ENCODE measurements at regions not wholly inside any gene's neighbourhood (a gene's known extent, or its start where the extent isn't known, plus 50 kb on each side); places are given as distances from the start of the nearest gene placed in this dataset.

DNA sequence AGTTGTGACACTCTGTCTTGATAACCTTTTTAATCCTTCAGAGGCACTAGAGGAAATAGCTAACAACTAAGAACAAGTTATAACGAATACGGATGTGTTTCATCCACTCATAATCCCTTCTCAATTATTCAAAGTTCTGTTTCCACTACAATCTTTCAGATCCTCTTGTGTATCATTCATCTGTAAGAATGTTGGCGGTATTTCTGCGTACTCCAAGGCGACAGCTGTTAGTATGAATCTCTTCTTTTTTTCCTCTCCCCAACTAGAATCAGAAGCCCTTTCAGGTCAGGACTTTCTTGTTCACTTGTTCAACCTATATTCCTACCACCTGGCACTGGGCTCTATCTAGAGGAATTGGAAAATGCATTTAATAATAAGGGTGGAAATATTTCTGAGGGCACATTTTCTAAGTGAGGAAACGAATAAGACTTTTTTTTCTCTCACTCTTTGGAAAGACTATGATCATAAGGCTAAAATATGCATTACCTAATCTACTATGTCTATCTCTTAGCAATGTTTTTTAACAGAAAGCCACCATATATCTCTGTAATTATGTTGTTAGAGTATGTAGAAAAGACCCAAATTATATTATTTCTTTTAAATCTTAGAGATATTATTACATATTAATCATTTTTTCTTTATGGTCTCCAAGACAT lies 492.9 kb downstream of the PCDH20 start (continued):
- TF ChIP-seq, protein P1, sequence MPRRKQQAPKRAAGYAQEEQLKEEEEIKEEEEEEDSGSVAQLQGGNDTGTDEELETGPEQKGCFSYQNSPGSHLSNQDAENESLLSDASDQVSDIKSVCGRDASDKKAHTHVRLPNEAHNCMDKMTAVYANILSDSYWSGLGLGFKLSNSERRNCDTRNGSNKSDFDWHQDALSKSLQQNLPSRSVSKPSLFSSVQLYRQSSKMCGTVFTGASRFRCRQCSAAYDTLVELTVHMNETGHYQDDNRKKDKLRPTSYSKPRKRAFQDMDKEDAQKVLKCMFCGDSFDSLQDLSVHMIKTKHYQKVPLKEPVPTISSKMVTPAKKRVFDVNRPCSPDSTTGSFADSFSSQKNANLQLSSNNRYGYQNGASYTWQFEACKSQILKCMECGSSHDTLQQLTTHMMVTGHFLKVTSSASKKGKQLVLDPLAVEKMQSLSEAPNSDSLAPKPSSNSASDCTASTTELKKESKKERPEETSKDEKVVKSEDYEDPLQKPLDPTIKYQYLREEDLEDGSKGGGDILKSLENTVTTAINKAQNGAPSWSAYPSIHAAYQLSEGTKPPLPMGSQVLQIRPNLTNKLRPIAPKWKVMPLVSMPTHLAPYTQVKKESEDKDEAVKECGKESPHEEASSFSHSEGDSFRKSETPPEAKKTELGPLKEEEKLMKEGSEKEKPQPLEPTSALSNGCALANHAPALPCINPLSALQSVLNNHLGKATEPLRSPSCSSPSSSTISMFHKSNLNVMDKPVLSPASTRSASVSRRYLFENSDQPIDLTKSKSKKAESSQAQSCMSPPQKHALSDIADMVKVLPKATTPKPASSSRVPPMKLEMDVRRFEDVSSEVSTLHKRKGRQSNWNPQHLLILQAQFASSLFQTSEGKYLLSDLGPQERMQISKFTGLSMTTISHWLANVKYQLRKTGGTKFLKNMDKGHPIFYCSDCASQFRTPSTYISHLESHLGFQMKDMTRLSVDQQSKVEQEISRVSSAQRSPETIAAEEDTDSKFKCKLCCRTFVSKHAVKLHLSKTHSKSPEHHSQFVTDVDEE (CRISPR knock-in tag; IDR thresholded peaks at IDR 0.05) = no peak
- TF ChIP-seq, protein P2, sequence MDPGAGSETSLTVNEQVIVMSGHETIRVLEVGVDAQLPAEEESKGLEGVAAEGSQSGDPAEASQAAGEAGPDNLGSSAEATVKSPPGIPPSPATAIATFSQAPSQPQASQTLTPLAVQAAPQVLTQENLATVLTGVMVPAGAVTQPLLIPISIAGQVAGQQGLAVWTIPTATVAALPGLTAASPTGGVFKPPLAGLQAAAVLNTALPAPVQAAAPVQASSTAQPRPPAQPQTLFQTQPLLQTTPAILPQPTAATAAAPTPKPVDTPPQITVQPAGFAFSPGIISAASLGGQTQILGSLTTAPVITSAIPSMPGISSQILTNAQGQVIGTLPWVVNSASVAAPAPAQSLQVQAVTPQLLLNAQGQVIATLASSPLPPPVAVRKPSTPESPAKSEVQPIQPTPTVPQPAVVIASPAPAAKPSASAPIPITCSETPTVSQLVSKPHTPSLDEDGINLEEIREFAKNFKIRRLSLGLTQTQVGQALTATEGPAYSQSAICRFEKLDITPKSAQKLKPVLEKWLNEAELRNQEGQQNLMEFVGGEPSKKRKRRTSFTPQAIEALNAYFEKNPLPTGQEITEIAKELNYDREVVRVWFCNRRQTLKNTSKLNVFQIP (CRISPR knock-in tag; IDR thresholded peaks at IDR 0.05; ENCODE audit: borderline replicate concordance, low read depth) = no peak
- TF ChIP-seq ZFP30 (CRISPR knock-in tag; IDR thresholded peaks at IDR 0.05) = no peak
- no peak for TF ChIP-seq RARB (CRISPR knock-in tag; IDR thresholded peaks at IDR 0.05)

GRCh38 chr13:60893801-60894200 lies 496.8 kb downstream of the TDRD3 start:
- TF ChIP-seq, protein P2 (CRISPR knock-in tag; IDR thresholded peaks at IDR 0.05; ENCODE audit: borderline replicate concordance, low read depth) = no peak
- TF ChIP-seq, protein P3, sequence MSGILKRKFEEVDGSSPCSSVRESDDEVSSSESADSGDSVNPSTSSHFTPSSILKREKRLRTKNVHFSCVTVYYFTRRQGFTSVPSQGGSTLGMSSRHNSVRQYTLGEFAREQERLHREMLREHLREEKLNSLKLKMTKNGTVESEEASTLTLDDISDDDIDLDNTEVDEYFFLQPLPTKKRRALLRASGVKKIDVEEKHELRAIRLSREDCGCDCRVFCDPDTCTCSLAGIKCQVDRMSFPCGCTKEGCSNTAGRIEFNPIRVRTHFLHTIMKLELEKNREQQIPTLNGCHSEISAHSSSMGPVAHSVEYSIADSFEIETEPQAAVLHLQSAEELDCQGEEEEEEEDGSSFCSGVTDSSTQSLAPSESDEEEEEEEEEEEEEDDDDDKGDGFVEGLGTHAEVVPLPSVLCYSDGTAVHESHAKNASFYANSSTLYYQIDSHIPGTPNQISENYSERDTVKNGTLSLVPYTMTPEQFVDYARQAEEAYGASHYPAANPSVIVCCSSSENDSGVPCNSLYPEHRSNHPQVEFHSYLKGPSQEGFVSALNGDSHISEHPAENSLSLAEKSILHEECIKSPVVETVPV (CRISPR knock-in tag; IDR thresholded peaks at IDR 0.05) = no peak
- TF ChIP-seq ESRRG (CRISPR knock-in tag; IDR thresholded peaks at IDR 0.05) (no peak), RARB (CRISPR knock-in tag; IDR thresholded peaks at IDR 0.05) (no peak), PPARA (CRISPR knock-in tag; IDR thresholded peaks at IDR 0.05; ENCODE audit: borderline replicate concordance) (no peak), CREB5 (CRISPR knock-in tag; IDR thresholded peaks at IDR 0.05; ENCODE audit: low read depth) (no peak), TOX (CRISPR knock-in tag; IDR thresholded peaks at IDR 0.05; ENCODE audit: borderline replicate concordance) (no peak), ZNF8 (CRISPR knock-in tag; IDR thresholded peaks at IDR 0.05) (no peak), TCF4 (CRISPR knock-in tag; IDR thresholded peaks at IDR 0.05; ENCODE audit: borderline replicate concordance) (no peak), ZFP30 (CRISPR knock-in tag; IDR thresholded peaks at IDR 0.05) (no peak), ZFP3 (CRISPR knock-in tag; IDR thresholded peaks at IDR 0.05) (no peak), BACH2 (CRISPR knock-in tag; IDR thresholded peaks at IDR 0.05; ENCODE audit: borderline replicate concordance) (no peak), OSR1 (CRISPR knock-in tag; IDR thresholded peaks at IDR 0.05) (no peak), ZC3H10 (CRISPR knock-in tag; IDR thresholded peaks at IDR 0.05) (no peak)
- TF ChIP-seq, protein P1 (CRISPR knock-in tag; IDR thresholded peaks at IDR 0.05) = no peak
- ATAC-seq = no peak

GRCh38 chr13:60887711-60888110 lies 490.7 kb downstream of the TDRD3 start:
- TF ChIP-seq ZC3H10 (CRISPR knock-in tag; IDR thresholded peaks at IDR 0.05) (no peak), ZNF70 (CRISPR knock-in tag; IDR thresholded peaks at IDR 0.05) (no peak), TOX (CRISPR knock-in tag; IDR thresholded peaks at IDR 0.05; ENCODE audit: borderline replicate concordance) (no peak), ISL1 (CRISPR knock-in tag; IDR thresholded peaks at IDR 0.05) (no peak), ZNF8 (CRISPR knock-in tag; IDR thresholded peaks at IDR 0.05) (no peak), ESRRG (CRISPR knock-in tag; IDR thresholded peaks at IDR 0.05) (no peak), CSDC2 (CRISPR knock-in tag; IDR thresholded peaks at IDR 0.05) (no peak), ZFP30 (CRISPR knock-in tag; IDR thresholded peaks at IDR 0.05) (no peak), PPARA (CRISPR knock-in tag; IDR thresholded peaks at IDR 0.05; ENCODE audit: borderline replicate concordance) (no peak), CREB5 (CRISPR knock-in tag; IDR thresholded peaks at IDR 0.05; ENCODE audit: low read depth) (no peak), SNAI2 (CRISPR knock-in tag; IDR thresholded peaks at IDR 0.05) (no peak)
- TF ChIP-seq, protein P1 (CRISPR knock-in tag; IDR thresholded peaks at IDR 0.05) = no peak
- no peak for ATAC-seq

Measured in SK-N-SH treated with all-trans-retinoic acid at 6 μM for 48 hours (cell line).